ENCODE measurements at regions not wholly inside any gene's neighbourhood (a gene's known extent, or its start where the extent isn't known, plus 50 kb on each side); places are given as distances from the start of the nearest gene placed in this dataset.
"Not testable (repeated sequence)": the region's sequence is repeated elsewhere in the genome, so short reads cannot be mapped to it uniquely, and the experiment has no call there.

DNA sequence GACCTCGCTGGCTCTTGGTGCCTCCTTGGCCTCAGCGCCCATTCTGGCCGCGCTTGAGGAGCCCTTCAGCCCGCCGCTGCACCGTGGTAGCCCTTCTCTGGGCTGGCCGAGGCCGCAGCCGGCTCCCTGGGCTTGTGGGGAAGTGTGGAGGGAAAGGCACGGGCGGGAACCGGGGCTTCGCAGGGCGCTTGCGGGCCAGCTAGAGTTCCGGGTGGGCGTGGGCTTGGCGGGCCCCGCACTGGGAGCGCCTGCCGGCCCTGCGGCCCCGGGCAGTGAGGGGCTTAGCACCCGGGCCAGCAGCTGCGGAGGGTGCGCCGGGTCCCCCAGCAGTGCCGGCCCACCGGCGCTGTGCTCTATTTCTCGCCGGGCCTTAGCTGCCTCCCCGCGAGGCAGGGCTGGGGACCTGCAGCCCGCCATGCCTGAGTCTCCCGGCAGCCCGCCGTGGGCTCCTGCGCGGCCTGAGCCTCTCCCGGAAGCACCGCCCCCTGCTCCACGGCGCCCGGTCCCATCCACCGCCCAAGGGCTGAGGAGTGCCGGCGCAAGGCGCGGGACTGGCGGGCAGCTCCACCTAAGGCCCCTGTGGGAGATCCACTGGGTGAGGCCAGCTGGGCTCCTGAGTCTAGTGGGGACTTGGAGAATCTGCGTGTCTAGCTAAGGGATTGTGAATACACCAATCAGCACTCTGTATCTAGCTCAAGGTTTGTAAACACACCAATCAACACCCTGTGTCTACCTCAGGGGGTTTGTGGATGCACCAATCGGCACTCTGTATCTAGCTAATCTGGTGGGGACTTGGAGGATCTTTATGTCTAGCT is 141.1 kb downstream of the SLCO4C1 start:
- not testable (repeated sequence) for DNase-seq

DNA sequence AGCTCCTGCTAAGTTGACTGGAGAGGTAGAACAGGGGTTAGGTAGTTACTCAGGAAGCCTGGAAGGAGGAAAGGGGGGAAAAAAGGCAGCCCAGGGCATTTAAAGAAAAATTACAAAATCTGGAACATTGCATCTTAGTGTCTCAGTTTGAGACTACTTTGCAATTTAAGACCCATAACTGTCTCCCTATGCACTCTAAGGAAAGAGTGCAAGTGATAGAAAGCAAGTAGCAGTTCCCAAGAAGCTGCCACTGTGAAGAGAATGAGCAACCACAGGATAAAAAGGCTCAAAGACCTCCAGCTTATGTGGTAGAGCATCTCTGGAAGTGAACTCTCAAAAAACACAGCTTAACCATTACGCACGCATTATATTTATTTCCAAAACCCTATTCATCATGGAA is 141.8 kb downstream of the SLCO4C1 start:
- no peak for DNase-seq

DNA sequence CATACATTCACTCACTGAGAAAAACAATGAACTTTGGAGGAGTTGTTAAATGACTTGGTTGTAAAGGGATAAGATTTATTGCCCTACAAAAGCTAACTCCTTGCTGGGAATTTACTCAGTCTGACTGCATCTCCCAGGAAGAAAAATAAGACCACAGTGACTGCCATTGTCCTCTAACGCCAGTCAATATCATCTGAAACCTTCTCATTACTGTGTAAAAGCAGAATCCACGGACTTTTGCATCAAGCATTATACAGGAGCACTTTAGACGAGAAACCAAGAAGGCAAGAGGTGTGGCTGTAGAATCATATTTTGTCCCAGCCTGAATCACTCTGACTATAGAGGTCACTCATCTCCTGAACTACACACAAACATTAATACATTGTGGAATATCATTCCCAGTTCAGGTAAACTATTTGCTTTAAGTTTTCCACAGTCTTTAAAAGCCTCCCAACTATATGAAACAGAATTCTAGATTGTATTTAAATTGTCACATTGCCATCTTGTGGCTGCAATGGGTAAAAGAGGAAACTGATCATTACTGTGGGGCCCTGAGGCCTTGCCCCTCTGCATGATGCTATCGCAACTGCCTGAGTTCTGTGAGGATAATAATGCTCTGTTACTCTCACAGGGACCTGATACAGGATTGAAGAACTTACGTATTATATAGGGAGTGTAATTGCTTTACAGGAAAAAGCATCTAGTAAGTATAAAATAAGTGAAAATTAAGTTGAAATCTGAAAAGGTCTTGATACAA is 142.9 kb downstream of the SLCO4C1 start:
- DNase-seq = peak; percentile 17

DNA sequence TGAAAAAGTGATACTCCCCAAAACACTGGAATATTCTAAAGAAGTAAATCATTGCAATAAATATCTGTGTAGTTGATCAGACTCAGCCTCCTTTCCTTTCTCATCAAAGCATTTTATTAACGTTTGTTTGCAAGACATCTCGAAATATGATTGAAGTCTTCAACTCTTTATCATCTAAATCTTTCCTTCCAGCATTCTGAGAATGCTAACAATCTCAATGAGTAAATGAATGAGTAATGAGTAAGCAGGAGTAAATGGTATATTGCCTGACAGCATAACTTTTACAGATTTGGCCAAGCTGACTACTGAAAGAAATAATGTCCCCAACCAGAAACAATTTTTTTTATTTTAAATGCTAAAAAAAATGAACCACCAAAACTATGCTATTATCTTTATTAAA is 157.1 kb downstream of the SLCO4C1 start:
- no peak for DNase-seq

DNA sequence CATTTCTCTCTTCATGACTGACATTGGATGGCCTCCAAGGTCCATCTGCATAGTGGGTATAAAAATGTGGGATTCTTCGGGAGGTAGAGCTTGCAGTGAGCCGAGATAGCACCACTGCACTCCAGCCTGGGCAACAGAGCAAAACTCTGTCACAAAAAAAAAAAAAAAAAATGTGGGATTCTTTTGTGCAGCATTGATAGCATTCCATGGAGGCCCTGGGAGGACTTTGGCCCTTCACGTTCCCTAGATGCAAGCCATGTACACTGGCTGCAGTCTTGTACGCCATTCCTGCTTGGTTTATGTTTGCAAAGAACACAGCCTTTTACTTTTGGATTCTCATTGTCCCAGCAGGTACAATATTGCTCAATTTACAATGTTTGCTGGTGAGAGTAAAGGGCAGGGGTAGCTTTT is 157.8 kb downstream of the SLCO4C1 start:
- no peak for DNase-seq

DNA sequence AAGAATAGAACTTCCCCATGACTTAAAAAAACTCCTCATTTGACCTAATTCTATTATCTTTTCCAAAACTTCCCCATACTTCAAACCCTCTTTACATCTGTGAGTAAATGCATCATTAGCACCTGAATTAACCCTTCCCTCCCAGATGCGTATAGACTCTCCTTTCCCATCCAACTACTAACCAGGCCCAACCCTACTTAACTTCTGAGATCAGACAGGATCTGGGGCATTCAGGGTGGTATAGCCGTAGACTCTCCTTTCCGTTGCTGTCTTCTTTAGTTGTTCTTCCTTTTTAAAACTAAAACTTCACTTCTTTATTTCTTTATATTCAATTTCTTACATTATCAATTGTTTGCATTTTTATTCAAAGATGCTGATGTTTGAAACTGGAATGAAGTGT is 165.2 kb downstream of the SLCO4C1 start:
- no peak for DNase-seq

DNA sequence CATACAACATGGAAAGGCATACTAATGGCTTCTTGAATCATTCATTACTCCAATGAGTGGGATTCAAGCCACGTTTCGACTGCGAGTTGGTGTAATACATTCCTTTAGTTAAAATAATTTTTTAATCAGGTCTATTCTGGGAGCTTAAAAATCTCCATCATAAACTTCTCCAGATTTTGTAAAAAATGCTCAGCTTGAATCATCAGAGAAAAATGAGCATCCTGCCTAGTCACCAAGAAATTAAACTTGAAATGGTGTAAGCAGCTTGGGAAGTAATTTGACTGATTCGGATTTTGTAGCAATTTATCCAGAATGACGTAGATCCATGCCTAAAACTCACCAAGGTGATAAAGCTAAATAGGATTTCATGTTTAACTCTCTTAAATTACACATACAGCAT is 165.7 kb downstream of the SLCO4C1 start:
- no peak for DNase-seq

DNA sequence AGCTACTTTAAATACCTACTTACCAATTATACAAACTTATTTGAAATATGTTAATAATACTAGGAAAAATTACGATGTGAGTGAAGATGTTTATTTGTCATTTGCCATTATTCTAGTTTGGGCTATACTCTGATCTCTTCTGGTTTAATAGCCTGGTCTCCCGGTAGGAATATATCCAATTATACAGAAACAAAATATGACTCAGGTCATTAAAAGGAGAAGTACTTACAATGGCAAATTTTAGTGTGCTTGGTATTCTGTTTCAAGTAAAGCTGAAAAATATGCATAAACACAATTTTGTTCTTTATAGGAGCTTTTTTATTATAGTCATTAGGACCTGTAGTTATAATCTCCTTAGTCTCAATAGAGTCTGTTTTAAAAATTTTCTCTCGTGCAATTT is 176.8 kb downstream of the SLCO4C1 start:
- no peak for DNase-seq

DNA sequence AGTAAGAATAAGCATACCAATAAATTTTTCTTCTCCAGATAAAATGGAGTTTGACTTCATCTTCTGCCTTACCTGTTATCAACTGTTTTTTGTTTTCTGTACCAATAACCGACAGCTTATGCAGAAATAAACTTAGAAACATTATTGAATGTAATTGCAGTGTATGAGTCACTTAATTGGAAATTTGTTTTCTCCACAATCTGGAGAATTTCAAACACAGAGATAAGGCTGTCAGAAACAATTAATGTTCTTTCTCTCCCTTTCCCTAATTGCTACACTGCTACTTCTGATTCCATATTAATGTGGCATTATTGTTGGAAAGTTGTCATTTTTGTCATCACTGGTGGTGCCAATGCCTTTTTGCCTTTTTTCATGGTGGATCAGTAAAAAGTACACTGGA is 180.3 kb downstream of the SLCO4C1 start:
- no peak for DNase-seq

DNA sequence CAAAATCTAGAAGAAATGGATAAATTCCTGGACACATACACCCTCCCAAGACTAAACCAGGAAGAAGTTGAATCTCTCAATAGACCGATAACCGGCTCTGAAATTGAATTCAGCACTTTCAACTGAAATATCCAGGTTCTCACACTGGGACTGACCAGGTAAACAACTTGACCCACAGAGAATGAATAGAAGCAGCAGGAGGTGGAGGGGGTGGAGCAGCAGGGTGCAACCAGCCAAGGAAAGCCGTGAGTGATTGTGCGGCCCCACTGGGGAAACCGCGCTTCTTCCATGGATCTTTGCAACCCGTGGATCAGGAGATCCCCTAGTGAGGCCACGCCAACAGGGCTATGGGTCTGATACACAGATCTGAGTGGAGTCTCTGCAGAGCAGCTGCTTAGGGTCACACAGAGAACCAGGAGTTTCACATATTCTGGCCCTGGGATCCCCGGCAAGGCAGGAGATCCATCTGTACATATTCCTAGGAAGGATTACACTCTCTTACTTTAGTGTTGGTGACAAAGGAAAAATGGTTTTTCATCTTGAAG is 181.5 kb downstream of the SLCO4C1 start:
- no peak for DNase-seq

DNA sequence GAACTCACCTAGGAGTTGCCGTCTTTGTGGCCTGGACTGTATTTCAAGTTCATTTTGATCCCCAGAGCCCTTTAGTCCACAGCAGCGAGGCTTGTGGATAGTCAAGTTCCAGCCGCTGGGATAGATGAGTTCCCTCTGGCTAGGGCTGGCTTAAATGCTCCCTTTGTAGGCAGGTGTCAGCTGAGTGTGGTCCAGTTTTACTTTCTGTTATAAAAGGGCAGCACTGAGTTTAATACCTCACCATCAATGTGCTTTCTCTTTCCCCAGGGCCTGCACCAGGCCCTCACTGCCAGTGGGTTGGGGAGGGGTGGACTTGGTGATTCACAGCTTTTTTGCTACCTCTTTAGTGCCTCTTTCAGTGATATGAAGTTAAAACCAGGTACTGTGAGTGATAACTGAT is 188.2 kb downstream of the SLCO4C1 start:
- no peak for DNase-seq

DNA sequence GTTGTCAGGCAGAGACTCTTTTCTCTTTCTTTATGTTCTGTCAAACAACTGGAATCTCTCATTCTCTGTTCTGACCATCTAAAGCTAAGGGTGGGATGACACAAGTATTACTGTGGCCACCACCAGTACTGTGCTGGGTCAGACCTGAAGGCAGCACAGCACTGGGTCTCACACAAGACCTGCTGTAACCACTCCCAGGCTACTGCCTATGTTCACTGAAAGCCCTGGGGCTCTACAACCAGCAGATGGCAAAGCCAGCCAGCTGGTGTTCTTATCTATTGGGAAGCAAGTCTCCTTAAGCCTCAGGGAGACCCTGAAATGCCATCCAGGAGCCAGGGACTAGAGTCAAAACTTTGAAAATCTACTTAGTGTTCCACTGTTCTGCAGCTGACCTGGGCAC is 189.5 kb downstream of the SLCO4C1 start:
- no peak for DNase-seq

DNA sequence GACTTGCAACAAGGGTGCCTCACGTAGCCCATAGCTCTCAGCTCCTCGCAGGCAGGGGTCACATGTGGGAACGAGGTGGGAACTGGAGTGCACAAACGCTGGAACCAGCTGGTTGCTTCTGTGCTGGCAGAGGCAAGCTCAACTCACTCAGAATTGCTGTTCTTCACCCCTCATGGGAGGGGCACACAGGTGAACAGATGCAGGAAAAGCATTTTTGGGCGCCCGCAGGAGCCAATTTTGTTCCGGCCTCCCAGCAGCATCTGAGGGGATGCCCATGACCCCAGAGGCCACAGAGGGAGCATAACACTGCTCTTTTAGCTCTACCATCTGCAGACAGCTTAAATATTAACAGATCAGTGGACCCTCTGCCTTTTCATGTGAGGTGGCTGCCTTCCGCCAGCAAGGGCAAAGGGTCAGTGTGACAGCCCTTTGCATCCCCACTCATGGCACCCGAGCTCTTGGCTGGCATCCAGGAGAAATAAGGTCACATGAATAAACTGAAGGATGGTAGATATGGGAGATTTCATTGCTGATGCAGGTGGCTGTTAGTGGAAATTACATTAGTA is 196.2 kb downstream of the SLCO4C1 start:
- no peak for DNase-seq

DNA sequence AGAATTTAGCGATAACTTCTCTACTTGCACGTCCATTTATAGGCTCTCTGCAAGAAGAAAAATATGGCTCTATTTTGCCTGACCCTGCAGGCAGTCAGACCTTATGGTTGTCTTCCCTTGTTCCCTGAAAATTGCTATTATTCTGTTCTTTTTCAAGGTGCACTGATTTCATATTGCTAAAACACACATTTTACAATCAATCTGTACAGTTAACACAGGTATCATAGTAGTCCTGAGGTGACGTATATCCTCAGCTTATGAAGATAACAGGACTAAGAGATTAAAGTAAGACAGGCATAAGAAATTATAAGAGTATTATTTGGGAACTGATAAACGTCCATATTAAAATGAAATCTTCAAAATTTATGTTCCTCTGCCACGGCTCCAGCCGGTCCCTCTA is 197.0 kb downstream of the SLCO4C1 start:
- DNase-seq = not testable (repeated sequence)

DNA sequence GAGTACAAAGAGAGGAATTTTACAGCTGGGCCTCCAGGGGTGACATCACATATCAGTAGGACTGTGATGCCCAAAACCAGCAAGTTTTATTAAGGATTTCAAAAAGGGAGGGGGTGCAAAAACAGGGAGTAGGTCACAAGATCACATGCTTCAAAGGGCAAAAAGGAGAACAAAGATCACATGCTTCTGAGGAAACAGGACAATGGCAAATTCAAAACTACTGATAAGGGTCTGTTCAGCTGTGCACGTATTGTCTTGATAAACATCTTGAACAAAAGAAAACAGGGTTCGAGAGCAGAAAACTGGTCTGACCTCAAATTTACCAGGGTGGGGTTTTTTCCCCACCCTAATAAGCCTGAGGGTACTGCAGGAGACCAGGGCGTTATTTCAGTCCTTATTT is 197.5 kb downstream of the SLCO4C1 start:
- DNase-seq = not testable (repeated sequence)

DNA sequence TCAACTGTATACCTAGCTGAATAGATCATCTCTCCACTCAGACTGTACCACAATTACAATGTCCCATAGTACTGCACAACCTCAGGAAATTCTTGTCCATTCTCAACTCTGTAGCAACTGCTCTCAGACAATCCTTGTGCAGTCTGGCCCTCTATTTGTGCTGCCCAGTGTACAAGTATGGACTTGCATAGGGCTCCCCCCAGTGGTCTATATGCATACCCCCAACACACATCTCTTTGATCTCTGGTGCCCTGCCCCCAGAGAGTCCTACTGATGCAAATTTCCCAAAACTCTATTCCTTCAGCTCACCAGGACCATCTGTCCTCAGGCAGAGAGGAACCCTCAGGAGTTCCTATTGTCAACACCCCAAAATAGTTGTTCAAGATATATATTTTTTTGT is 205.3 kb downstream of the SLCO4C1 start:
- DNase-seq = no peak

DNA sequence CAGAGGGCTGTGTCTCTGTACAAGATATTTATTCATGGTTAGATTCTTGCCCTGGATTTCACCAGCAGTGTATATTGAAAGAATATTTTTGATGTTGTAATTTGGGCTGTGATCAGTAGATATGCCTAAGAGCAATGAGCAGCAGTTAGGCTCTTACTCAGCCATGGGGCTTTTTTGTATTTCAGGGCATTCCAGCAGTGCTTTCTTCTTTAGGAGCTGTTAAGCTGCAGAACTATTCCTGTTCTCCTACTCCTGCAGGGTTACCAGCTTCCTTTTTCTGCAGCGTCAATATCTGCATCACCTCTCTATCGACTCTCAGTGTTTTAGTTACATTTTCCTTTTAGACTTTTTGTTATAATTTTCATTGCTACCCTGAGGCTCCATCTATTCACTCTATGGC is 206.2 kb downstream of the SLCO4C1 start:
- DNase-seq = no peak

DNA sequence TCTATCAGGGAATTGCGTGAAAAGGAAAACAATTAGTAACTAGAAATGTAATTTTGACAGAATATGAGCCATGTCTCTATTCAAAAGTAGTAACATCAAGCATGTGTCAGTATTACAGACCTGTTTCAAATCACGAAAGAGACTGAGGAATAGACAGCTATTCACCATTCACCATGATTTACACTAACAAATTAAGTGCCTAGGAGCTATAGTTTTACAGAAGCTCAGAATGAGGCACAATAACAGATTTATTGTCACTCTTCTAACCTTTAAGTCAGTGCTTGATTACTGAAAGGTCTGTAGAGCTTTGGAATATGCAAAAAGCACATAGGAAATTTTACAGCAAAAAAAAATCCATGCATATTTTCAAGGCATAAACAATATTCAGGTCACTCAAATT is 208.2 kb downstream of the SLCO4C1 start:
- DNase-seq = no peak

DNA sequence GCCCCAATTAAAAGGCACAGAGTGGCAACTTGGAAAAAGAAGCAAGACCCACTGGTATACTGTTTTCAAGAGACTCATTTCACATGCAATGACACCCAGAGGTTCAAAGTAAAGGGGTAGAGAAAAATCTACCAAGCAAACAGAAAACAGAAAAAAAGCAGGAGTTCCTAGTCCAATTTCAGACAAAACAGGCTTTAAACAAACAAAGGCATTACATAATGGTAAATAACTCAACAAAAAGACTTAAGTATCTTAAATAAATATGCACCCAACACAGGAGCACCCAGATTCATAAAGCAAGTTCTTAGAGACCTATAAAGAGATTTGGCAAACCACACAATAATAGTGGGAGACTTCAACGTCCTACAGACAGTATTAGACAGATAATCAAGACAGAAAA is 215.8 kb downstream of the SLCO4C1 start:
- DNase-seq = no peak

DNA sequence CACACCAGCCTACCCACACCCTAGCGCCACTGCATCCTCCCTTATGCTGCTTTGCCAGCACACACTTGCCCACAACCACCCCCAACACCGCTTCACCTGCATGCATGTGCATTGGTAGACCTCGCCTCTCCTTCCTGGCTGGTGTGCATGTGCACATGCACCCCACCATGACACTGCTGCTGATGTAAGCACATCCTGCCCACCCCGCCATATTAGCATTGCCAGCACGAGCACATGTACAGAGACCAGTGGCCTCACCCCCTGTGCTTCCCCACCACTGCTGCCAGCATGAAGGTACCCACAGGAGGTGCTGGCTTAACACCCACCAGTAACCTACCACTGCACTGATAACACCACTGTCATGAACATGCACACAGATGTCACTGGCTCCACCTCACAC is 218.2 kb downstream of the SLCO4C1 start:
- DNase-seq = no peak

DNA sequence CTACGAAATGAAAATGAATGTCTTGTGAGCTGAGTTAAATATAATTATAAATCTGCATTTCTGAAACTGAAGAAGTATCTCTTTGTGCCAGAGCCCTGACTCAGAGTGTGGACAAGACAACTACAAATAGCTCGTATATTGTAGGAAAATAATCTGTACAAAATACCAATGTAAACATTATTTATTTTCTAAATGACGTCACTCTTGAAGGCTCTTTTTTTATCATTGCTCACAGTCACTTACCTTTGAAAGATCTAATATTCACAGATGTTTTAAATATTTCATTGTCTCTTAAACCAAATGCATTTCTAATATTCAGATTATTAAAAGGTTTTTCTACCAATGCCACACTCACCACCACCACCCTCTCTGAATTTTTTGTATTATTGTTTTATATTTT is 226.1 kb downstream of the SLCO4C1 start:
- no peak for DNase-seq

DNA sequence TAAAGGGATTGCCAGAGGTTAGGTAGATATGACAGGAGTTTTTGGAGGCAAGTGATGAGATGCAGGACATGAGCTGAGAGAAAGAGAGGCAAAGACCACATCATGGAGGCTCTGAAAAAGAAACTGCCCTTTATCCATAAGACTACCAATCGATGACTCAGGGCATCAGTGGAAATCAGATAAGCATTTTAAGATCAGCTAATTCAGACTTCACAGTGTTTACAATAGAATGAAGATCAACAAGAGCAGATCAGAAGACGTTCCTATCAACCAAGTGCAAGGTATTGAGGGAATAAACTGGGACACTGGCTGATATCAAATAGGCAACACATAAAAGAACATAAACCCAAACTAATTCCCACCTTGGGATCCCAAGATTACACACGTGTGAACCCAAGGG is 227.2 kb downstream of the SLCO4C1 start:
- DNase-seq = no peak

DNA sequence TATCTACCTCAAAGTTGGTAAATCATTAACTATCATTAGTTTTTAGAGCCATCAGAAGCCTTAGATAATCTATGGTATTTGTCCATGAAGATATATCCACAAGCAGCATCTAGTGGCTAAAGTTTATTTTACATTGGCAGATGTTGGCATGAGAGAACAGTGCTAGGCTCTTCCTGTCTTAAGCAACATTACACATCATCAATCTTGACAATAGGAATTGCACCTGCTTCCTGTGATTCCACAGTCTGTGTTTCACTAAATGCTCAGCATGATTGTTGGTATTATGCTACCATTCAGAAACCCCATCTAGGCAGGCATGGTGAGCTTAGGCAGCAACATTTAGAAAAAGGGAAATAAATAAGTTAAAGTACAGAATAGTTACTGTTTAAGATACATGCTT is 246.6 kb downstream of the SLCO4C1 start:
- no peak for DNase-seq

DNA sequence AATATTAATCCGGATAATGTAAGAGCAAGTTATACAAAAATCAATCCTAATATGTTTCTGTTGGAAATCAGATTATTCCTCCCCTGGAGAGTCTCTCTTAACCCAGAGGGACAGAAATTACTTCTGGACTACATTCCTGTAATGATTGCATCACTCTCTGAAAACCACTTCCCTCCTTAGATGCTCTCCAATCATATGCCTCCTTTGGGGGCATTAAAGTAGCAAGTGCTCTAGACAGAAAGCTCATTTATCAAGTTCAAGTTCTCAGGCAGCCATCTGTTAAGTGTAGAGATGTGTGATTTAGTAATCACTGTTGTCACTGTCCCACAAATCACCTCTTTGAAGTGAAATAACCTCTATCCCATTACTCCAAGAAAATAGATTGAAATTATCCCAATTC is 247.1 kb downstream of the SLCO4C1 start:
- no peak for DNase-seq

All from hindlimb muscle (tissue), 1 donor.